Mammary epithelial cell (primary cell): ENCODE measurements at regions not wholly inside any gene's neighbourhood (a gene's known extent, or its start where the extent isn't known, plus 50 kb on each side); places are given as distances from the start of the nearest gene placed in this dataset.

ENCODE experiments used
- CTCF ChIP-seq, 2 donors: IDR thresholded peaks in 1 of 2; conservative IDR thresholded peaks in 1 of 2; 2 replicates each; pipeline ENCODE4 v1.5.1; 2011 to 2012; ENCODE audit warnings: inconsistent platforms in 2 of 2, low read length in 2 of 2, mild to moderate bottlenecking in 2 of 2, control low read depth in 1 of 2, low read depth in 1 of 2; ENCODE audit not compliant: insufficient read depth in 1 of 2; ENCODE audit errors: extremely low read depth in 1 of 2
- EZH2 ChIP-seq: IDR thresholded peaks from 2 replicates; pipeline ENCODE4 v1.6.1; 2012; ENCODE audit warnings: low read length, inconsistent platforms, borderline replicate concordance

- no peak for TF ChIP-seq CTCF (conservative IDR thresholded peaks at IDR 0.05 in 1 of 2, IDR thresholded peaks at IDR 0.05 in 1 of 2; ENCODE audit: extremely low read depth in 1 of 2, insufficient read depth in 1 of 2, low read depth in 1 of 2, low read length in 2 of 2)
- TF ChIP-seq EZH2 = no peak
Observed at GRCh38 chr12:43285159-43285598, 266.8 kb downstream of the ADAMTS20 start.
